ENCODE measurements at regions not wholly inside any gene's neighbourhood (a gene's known extent, or its start where the extent isn't known, plus 50 kb on each side); places are given as distances from the start of the nearest gene placed in this dataset.

- no peak overlapping the region for H3K4me3 ChIP-seq (ENCODE audit: severe bottlenecking)
- TF ChIP-seq CTCF (IDR thresholded peaks at IDR 0.05; ENCODE audit: poor library complexity, severe bottlenecking): no peak
- no peaks in the 10 kb centered on the region for H3K9me3 ChIP-seq (ENCODE audit: severe bottlenecking)
- ATAC-seq (ENCODE audit: low read depth) (no peak), DNase-seq (ENCODE audit: low spot score) (no peak)
- no peak overlapping the region for H3K27ac ChIP-seq (ENCODE audit: poor library complexity, severe bottlenecking)
- H3K36me3 ChIP-seq (ENCODE audit: low read depth): no peaks in the 10 kb centered on the region
- H3K4me1 ChIP-seq (ENCODE audit: insufficient read depth, poor library complexity, severe bottlenecking): no peaks in the 10 kb centered on the region
- no peaks in the 10 kb centered on the region for H3K27me3 ChIP-seq (ENCODE audit: insufficient read depth, poor library complexity, severe bottlenecking)
Observed at GRCh38 chr18:53752781-53753367, 471.6 kb downstream of the MBD2 start.

GRCh38 chr18:53749766-53750165 is 474.7 kb downstream of the MBD2 start:
- no peaks in the 10 kb centered on the region for H3K27me3 ChIP-seq (ENCODE audit: insufficient read depth, poor library complexity, severe bottlenecking)
- no peaks in the 10 kb centered on the region for H3K9me3 ChIP-seq (ENCODE audit: severe bottlenecking)
- peaks cover 6% of the 10 kb centered on the region for H3K4me1 ChIP-seq (ENCODE audit: insufficient read depth, poor library complexity, severe bottlenecking)
- H3K4me3 ChIP-seq (ENCODE audit: severe bottlenecking): no peak overlapping the region
- no peaks in the 10 kb centered on the region for H3K36me3 ChIP-seq (ENCODE audit: low read depth)
- ATAC-seq (ENCODE audit: low read depth): no peak
- no peak for TF ChIP-seq CTCF (IDR thresholded peaks at IDR 0.05; ENCODE audit: poor library complexity, severe bottlenecking)
- DNase-seq (ENCODE audit: low spot score): no peak
- H3K27ac ChIP-seq (ENCODE audit: poor library complexity, severe bottlenecking): no peak overlapping the region

- ATAC-seq (ENCODE audit: low read depth) (no peak), DNase-seq (ENCODE audit: low spot score) (no peak)
- no peak overlapping the region for H3K4me3 ChIP-seq (ENCODE audit: severe bottlenecking)
- H3K9me3 ChIP-seq (ENCODE audit: severe bottlenecking): no peaks in the 10 kb centered on the region
- H3K4me1 ChIP-seq (ENCODE audit: insufficient read depth, poor library complexity, severe bottlenecking): peaks cover 6% of the 10 kb centered on the region
- H3K27ac ChIP-seq (ENCODE audit: poor library complexity, severe bottlenecking): no peak overlapping the region
- no peak for TF ChIP-seq CTCF (IDR thresholded peaks at IDR 0.05; ENCODE audit: poor library complexity, severe bottlenecking)
- no peaks in the 10 kb centered on the region for H3K36me3 ChIP-seq (ENCODE audit: low read depth)
- H3K27me3 ChIP-seq (ENCODE audit: insufficient read depth, poor library complexity, severe bottlenecking): no peaks in the 10 kb centered on the region
Observed at GRCh38 chr18:53747663-53748160, 476.8 kb downstream of the MBD2 start.

GRCh38 chr18:53747210-53747609 is 477.3 kb downstream of the MBD2 start:
- Histone ChIP-seq H3K9me3 (ENCODE audit: severe bottlenecking) (no peaks in the 10 kb centered on the region), H3K27ac (ENCODE audit: poor library complexity, severe bottlenecking) (no peak overlapping the region), H3K27me3 (ENCODE audit: insufficient read depth, poor library complexity, severe bottlenecking) (no peaks in the 10 kb centered on the region), H3K36me3 (ENCODE audit: low read depth) (no peaks in the 10 kb centered on the region), H3K4me3 (ENCODE audit: severe bottlenecking) (no peak overlapping the region), H3K4me1 (ENCODE audit: insufficient read depth, poor library complexity, severe bottlenecking) (peaks cover 6% of the 10 kb centered on the region)
- TF ChIP-seq CTCF (IDR thresholded peaks at IDR 0.05; ENCODE audit: poor library complexity, severe bottlenecking): no peak
- ATAC-seq (ENCODE audit: low read depth): no peak
- DNase-seq (ENCODE audit: low spot score): no peak

- H3K4me1 ChIP-seq (ENCODE audit: insufficient read depth, poor library complexity, severe bottlenecking): peaks cover 6% of the 10 kb centered on the region
- H3K27me3 ChIP-seq (ENCODE audit: insufficient read depth, poor library complexity, severe bottlenecking): no peaks in the 10 kb centered on the region
- no peak overlapping the region for H3K27ac ChIP-seq (ENCODE audit: poor library complexity, severe bottlenecking)
- H3K9me3 ChIP-seq (ENCODE audit: severe bottlenecking): no peaks in the 10 kb centered on the region
- TF ChIP-seq CTCF (IDR thresholded peaks at IDR 0.05; ENCODE audit: poor library complexity, severe bottlenecking): no peak
- H3K4me3 ChIP-seq (ENCODE audit: severe bottlenecking): no peak overlapping the region
- no peaks in the 10 kb centered on the region for H3K36me3 ChIP-seq (ENCODE audit: low read depth)
- ATAC-seq (ENCODE audit: low read depth) (peak; percentile 45), DNase-seq (ENCODE audit: low spot score) (no peak)
Observed at GRCh38 chr18:53745986-53746385, 478.5 kb downstream of the MBD2 start.
